GM12873 (cell line): ENCODE measurements at regions not wholly inside any gene's neighbourhood (a gene's known extent, or its start where the extent isn't known, plus 50 kb on each side); places are given as distances from the start of the nearest gene placed in this dataset.

ENCODE experiments used
- TF ChIP-seq, protein P1 (sequence below): IDR thresholded peaks from 2 replicates; pipeline ENCODE4 v1.5.1; 2012; ENCODE audit warnings: low read depth, mild to moderate bottlenecking, moderate library complexity, low read length, control low read depth; ENCODE audit not compliant: insufficient read depth; ENCODE audit errors: missing control alignments

DNA sequence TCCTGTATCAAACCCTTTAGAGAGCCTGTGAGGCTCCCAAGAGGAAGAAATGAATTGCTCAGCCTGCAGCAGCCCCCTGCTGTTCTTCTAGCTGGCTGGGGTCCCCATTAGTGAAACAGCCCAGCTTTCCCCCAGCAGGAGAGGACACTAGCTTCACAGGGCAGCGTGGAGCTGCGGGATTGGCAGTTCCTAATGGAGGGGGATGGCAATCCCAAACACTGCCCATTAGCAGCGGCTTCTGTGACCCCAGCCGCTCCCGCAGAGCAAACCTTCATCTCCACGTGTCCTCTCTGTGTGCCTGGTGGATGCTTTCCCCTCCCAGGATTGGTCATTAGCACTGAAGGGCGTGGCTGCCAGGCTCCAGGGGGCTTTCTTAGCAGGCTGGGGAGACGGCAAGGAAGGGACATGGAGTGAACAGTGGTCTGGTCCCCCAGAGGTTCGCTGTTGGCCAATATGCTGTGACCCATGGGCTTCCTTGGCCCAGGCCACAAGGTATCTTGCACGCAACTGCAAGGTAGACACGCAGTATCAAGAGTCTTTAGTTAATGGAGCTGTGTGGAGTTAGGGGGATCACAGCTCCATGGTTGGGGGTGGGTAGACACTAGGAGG lies 322.5 kb upstream of the ZMIZ1 start:
- TF ChIP-seq, protein P1, sequence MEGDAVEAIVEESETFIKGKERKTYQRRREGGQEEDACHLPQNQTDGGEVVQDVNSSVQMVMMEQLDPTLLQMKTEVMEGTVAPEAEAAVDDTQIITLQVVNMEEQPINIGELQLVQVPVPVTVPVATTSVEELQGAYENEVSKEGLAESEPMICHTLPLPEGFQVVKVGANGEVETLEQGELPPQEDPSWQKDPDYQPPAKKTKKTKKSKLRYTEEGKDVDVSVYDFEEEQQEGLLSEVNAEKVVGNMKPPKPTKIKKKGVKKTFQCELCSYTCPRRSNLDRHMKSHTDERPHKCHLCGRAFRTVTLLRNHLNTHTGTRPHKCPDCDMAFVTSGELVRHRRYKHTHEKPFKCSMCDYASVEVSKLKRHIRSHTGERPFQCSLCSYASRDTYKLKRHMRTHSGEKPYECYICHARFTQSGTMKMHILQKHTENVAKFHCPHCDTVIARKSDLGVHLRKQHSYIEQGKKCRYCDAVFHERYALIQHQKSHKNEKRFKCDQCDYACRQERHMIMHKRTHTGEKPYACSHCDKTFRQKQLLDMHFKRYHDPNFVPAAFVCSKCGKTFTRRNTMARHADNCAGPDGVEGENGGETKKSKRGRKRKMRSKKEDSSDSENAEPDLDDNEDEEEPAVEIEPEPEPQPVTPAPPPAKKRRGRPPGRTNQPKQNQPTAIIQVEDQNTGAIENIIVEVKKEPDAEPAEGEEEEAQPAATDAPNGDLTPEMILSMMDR = no peak

DNA sequence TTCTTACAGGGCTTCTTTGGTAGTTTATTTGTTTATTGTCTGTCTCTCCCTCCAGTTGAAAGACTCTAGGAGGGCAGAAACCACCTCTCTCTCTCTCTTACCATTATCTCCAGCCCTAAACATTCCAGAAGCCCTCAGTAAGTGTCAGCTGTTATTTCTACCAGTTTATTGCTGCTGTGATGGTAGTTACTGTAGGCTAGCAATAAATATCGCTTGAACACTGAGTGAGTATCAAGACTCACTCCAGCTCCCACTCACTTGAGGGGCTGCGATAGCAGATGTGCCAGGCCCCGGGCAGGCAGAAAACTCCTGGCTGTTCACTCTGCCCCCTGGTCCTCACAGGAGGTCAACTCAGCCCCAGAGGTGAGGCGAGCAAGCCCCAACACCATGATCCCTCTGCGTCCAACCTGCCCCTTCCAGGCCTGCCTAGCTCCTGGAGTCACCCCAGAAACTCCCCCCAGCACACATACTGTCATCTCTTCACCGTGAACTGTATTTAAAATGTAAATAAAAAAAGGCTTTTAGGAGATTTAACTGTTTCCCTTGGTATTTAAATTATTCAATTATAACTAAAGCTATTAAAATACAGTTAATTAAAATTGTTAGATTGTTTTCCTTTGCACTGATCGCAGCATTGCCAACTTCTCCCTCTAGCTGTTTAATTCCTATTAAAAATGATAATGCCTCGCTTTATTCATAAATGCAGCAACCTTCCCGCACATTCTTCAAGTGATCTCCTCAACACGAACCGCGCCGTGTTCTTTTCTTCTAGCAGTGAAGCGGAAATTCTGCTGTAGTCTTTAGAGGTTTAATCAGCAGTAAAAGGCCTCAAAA lies 321.1 kb upstream of the ZMIZ1 start:
- TF ChIP-seq, protein P1 = no peak

DNA sequence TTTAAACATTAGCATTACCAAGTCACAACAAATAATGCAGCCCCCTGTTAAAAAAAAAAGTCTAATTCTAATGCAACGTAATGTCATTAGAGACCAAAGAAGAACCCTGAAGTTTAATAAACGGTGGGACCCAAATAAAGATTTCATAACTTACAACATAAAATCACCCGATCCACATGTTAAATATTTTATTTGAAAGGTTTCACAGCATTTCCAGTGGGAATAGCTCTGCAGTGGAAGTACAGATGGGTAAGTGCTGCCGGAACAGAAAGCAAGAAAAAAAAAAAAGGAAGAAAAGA lies 320.6 kb upstream of the ZMIZ1 start:
- TF ChIP-seq, protein P1 = no peak

DNA sequence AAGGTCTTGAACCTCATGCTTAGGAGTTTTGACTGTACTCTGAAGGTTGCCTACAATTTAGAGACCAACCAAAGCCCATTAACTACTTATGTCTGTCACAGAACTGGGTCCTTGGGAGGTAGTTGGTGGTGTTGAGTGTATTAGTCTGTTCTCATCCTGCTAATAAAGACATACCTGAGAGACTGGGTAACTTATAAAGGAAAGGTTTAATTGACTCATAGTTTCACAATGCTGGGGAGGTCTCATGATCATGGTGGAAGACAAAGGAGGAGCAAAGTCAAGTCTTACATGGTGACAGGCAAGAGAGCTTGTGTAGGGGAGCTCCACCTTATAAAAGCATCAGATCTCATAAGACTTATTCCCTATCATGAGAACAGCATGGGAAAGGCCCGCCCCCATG lies 319.6 kb upstream of the ZMIZ1 start:
- TF ChIP-seq, protein P1 = no peak

DNA sequence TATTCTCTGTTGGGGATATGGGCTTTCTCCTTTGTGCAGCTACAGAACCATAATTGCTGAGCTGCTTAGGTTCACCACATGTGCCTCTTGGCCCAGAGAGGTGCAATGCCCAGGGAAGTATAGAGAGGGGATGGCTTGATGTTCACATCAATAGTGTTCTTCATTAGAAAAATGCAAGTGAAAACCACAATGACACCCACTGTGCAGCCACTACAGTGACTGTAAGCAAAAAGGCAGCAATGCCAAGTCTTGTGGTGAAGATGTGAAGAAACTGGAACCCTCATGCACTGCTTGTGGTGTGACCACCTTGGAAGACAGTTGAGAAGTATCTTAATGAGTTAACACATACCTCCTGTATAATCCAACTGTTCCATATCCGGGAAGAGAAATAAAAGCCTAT lies 318.9 kb upstream of the ZMIZ1 start:
- TF ChIP-seq, protein P1 = no peak

DNA sequence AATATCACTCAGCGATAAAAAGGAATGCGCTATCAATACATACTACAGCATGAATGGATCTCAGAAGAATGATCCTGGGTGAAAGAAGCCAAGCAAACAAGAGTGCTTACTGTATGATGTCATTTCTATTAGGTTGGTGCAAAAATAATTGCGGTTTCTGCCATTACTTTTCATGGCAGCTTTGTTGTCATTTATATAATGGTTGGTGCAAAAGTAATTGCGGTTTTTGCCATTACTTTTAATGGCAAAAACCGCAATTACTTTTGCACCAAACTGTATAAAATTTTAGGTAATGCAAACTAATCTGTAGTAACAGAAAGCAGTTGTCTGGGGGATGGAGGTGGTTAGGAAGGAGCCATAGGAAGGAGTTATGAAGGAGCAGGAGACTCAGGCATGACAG lies 318.3 kb upstream of the ZMIZ1 start:
- TF ChIP-seq, protein P1 = no peak

DNA sequence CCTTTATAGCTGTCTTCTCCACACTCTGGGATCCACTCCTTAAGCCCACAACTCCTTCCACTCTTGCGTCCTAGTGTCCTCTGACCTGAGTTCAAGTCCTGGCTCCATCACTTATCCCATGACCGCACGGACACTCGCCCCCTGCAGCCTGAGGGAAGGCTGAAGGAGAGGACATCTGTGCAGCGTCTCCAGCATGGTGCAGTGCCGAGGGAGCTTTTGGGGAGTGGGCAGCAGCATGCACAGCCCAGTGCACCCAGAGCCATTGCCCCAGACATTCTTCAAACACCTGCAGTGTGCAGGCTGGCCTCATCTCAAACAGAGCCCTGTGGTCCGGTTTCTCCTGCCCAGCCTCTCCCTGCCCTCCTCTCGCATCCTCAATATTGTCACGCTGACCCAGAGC lies 317.1 kb upstream of the ZMIZ1 start:
- TF ChIP-seq, protein P1 = no peak
